H9 (cell line): ENCODE measurements at regions not wholly inside any gene's neighbourhood (a gene's known extent, or its start where the extent isn't known, plus 50 kb on each side); places are given as distances from the start of the nearest gene placed in this dataset.

Experiments
- DNase-seq: peaks from one replicate; pipeline ENCODE4 v3.0.0-alpha.2; 2017
- H2AFZ ChIP-seq: one replicate; pipeline ENCODE4 v1.6.1; 2013; ENCODE audit warnings: mild to moderate bottlenecking, low read length, control low read depth, moderate library complexity
- H2AK5ac ChIP-seq: 2 replicates; pipeline ENCODE4 v1.6.1; 2013; ENCODE audit warnings: low read length, control low read depth, mixed read lengths; ENCODE audit not compliant: insufficient read length
- H2BK120ac ChIP-seq: one replicate; pipeline ENCODE4 v1.6.1; 2013; ENCODE audit warnings: low read depth, mild to moderate bottlenecking, low read length, control low read depth, inconsistent platforms; ENCODE audit not compliant: poor library complexity, severe bottlenecking
- H2BK12ac ChIP-seq: 2 replicates; pipeline ENCODE4 v1.6.1; 2013; ENCODE audit warnings: low read length, control low read depth, mixed read lengths, low read depth; ENCODE audit not compliant: insufficient read length
- H2BK15ac ChIP-seq: 2 replicates; pipeline ENCODE4 v1.6.1; 2013; ENCODE audit warnings: low read depth, low read length, control low read depth
- H2BK20ac ChIP-seq: one replicate; pipeline ENCODE4 v1.6.1; 2013; ENCODE audit warnings: low read depth, mild to moderate bottlenecking, low read length, control low read depth, inconsistent platforms; ENCODE audit not compliant: poor library complexity, severe bottlenecking
- H2BK5ac ChIP-seq: 2 replicates; pipeline ENCODE4 v1.6.1; 2013; ENCODE audit warnings: low read length, control low read depth, mixed read lengths; ENCODE audit not compliant: insufficient read length
- H3K14ac ChIP-seq: 2 replicates; pipeline ENCODE4 v1.6.1; 2013; ENCODE audit warnings: low read length, control low read depth; ENCODE audit not compliant: insufficient read depth
- H3K18ac ChIP-seq: 2 replicates; pipeline ENCODE4 v1.6.1; 2013; ENCODE audit warnings: low read depth, mild to moderate bottlenecking, mixed read lengths, low read length, control low read depth; ENCODE audit not compliant: insufficient read length
- H3K23ac ChIP-seq: 2 replicates; pipeline ENCODE4 v1.6.1; 2013; ENCODE audit warnings: low read length, control low read depth, mixed read lengths, low read depth; ENCODE audit not compliant: insufficient read length
- H3K23me2 ChIP-seq: 2 replicates; pipeline ENCODE4 v1.6.1; 2013; ENCODE audit warnings: low read depth, mild to moderate bottlenecking, mixed read lengths, low read length, control low read depth; ENCODE audit not compliant: insufficient read length, poor library complexity, severe bottlenecking
- H3K27ac ChIP-seq: 2 replicates; pipeline ENCODE4 v1.5.1; 2013; ENCODE audit warnings: low read length, control low read depth, mixed read lengths, low read depth; ENCODE audit not compliant: insufficient read length
- H3K27me3 ChIP-seq: 2 replicates; pipeline ENCODE4 v1.6.1; 2013; ENCODE audit warnings: low read length, control low read depth, inconsistent platforms; ENCODE audit not compliant: insufficient read depth
- H3K4ac ChIP-seq: 2 replicates; pipeline ENCODE4 v1.6.1; 2013; ENCODE audit warnings: low read depth, mild to moderate bottlenecking, control low read depth, inconsistent platforms, low read length, moderate library complexity
- H3K4me1 ChIP-seq: 2 replicates; pipeline ENCODE4 v1.6.1; 2013; ENCODE audit warnings: low read length, control low read depth, inconsistent platforms; ENCODE audit not compliant: insufficient read depth
- H3K4me2 ChIP-seq: 2 replicates; pipeline ENCODE4 v1.6.1; 2013; ENCODE audit warnings: low read length, control low read depth, mixed read lengths; ENCODE audit not compliant: insufficient read length, insufficient read depth
- H3K56ac ChIP-seq: 2 replicates; pipeline ENCODE4 v1.6.1; 2013; ENCODE audit warnings: low read depth, mild to moderate bottlenecking, mixed read lengths, low read length, control low read depth; ENCODE audit not compliant: insufficient read length
- H3K79me1 ChIP-seq: 2 replicates; pipeline ENCODE4 v1.6.1; 2013; ENCODE audit warnings: low read depth, mild to moderate bottlenecking, moderate library complexity, low read length, control low read depth, inconsistent platforms; ENCODE audit not compliant: insufficient read depth, poor library complexity, severe bottlenecking
- H3K79me2 ChIP-seq: 2 replicates; pipeline ENCODE4 v1.6.1; 2013; ENCODE audit warnings: low read length, control low read depth, inconsistent platforms; ENCODE audit not compliant: insufficient read depth
- H3K9ac ChIP-seq: 2 replicates; pipeline ENCODE4 v1.6.1; 2013; ENCODE audit warnings: low read length, control low read depth, mixed read lengths; ENCODE audit not compliant: insufficient read length; ENCODE audit errors: extremely low read depth
- H3K9me3 ChIP-seq: one replicate; pipeline ENCODE4 v1.6.1; 2013; ENCODE audit warnings: low read depth, low read length, inconsistent platforms; ENCODE audit not compliant: control insufficient read depth
- H3T11ph ChIP-seq: one replicate; pipeline ENCODE4 v1.6.1; 2013; ENCODE audit warnings: mild to moderate bottlenecking, low read length, control low read depth, inconsistent platforms
- H4K20me1 ChIP-seq: one replicate; pipeline ENCODE4 v1.6.1; 2013; ENCODE audit not compliant: control insufficient read depth, insufficient read length, insufficient read depth
- H4K5ac ChIP-seq: 2 replicates; pipeline ENCODE4 v1.6.1; 2013; ENCODE audit warnings: low read depth, mild to moderate bottlenecking, mixed read lengths, low read length, control low read depth; ENCODE audit not compliant: insufficient read length
- H4K8ac ChIP-seq: replicated peaks from 2 replicates; pipeline ENCODE4 v1.6.1; 2013; ENCODE audit warnings: low read length, control low read depth, mixed read lengths, low read depth; ENCODE audit not compliant: insufficient read length
- H4K91ac ChIP-seq: 2 replicates; pipeline ENCODE4 v1.6.1; 2013; ENCODE audit warnings: low read depth, mild to moderate bottlenecking, moderate library complexity, mixed read lengths, low read length, control low read depth; ENCODE audit not compliant: insufficient read length
- H3K27ac Mint-ChIP-seq, 3 experiments: 2 replicates in 2 of 3; 3 replicates in 1 of 3; pipeline ENCODE4 v1.8.0; 2020 to 2021; ENCODE audit warnings: mixed read lengths in 3 of 3, mild to moderate bottlenecking in 1 of 3, moderate library complexity in 1 of 3
- H3K27me3 Mint-ChIP-seq: 2 replicates; pipeline ENCODE4 v1.8.0; 2021; ENCODE audit warnings: low read depth, mild to moderate bottlenecking, moderate library complexity, mixed read lengths
- H3K36me3 Mint-ChIP-seq, 3 experiments: 2 replicates in 2 of 3; 3 replicates in 1 of 3; pipeline ENCODE4 v1.8.0; 2020 to 2021; ENCODE audit warnings: low read depth in 3 of 3, mixed read lengths in 3 of 3; ENCODE audit not compliant: insufficient read depth in 1 of 3
- H3K4me1 Mint-ChIP-seq, 2 experiments: 2 replicates each; pipeline ENCODE4 v1.8.0; 2020; ENCODE audit warnings: mixed read lengths in 2 of 2
- H3K4me3 Mint-ChIP-seq, 2 experiments: 2 replicates in 1 of 2; 3 replicates in 1 of 2; pipeline ENCODE4 v1.8.0; 2020 to 2021; ENCODE audit warnings: mild to moderate bottlenecking in 2 of 2, mixed read lengths in 2 of 2, moderate library complexity in 1 of 2
- H3K9me3 Mint-ChIP-seq, 2 experiments: 2 replicates in 1 of 2; 3 replicates in 1 of 2; pipeline ENCODE4 v1.8.0; 2020; ENCODE audit warnings: mild to moderate bottlenecking in 2 of 2, mixed read lengths in 2 of 2, moderate library complexity in 1 of 2
- WGBS: extraction: QIAGEN DNeasy Blood & Tissue Kit; methylation state at CpG from one replicate; pipeline ENCODE4 v1.1.7; 2013; ENCODE audit warnings: missing lambda C conversion rate, low lambda C conversion rate, mixed read lengths; ENCODE audit not compliant: insufficient read length; ENCODE audit errors: extremely low coverage; 5-methylcytosine and 5-hydroxymethylcytosine counted together
- TF ChIP-seq, protein P1 (sequence below): fragments of 200-600 bp; sonication (generic); conservative IDR thresholded peaks from 3 replicates; pipeline ENCODE4 v1.8.0; 2021; ENCODE audit warnings: antibody characterized with exemption, mild to moderate bottlenecking

DNA sequence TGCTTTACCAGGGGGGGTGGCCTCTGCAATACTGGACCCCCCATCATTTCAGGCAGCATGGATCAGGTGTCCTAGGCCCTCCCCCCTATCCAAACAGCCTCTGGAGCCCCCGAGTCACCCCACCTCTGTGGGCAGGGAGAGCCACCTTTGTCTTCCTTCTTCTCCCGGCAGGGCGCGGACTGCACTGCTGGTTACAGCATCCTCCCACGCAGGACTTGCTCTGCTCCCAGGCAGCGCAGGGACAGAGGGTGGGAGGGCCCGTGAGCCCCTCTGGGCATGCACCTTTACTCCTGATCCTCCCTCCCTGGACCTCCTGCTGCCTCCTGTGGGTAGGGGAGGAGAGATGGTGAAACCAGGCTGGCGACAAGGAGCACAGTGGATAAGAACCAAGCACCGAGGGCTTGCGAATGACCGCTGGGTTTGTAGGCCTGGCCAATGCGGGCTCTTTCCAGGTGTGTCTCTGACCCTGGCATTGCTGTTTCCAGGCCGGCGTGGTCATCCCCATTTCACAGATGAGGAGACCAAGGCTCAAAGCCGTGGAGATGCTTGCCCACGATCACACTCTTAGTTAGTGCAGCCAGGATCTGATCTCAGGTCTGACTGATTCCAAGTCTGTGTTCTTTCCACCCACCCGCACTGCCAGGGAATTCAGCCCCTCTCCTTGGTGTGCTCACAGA is 73.6 kb upstream of the TARDBP start:
- no CpG with 5 or more reads among the region's 17 CpGs for WGBS
- H3K14ac ChIP-seq, result no peak overlapping the region
- H3T11ph ChIP-seq, result no peak overlapping the region
- H2BK20ac ChIP-seq, result no peak overlapping the region
- H4K91ac ChIP-seq, result no peak overlapping the region
- H2BK12ac ChIP-seq, result no peak overlapping the region
- H3K18ac ChIP-seq, result no peak overlapping the region
- TF ChIP-seq, protein P1, sequence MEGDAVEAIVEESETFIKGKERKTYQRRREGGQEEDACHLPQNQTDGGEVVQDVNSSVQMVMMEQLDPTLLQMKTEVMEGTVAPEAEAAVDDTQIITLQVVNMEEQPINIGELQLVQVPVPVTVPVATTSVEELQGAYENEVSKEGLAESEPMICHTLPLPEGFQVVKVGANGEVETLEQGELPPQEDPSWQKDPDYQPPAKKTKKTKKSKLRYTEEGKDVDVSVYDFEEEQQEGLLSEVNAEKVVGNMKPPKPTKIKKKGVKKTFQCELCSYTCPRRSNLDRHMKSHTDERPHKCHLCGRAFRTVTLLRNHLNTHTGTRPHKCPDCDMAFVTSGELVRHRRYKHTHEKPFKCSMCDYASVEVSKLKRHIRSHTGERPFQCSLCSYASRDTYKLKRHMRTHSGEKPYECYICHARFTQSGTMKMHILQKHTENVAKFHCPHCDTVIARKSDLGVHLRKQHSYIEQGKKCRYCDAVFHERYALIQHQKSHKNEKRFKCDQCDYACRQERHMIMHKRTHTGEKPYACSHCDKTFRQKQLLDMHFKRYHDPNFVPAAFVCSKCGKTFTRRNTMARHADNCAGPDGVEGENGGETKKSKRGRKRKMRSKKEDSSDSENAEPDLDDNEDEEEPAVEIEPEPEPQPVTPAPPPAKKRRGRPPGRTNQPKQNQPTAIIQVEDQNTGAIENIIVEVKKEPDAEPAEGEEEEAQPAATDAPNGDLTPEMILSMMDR, result no peak
- no peak overlapping the region for H3K4ac ChIP-seq
- no peak overlapping the region for H3K56ac ChIP-seq
- no peaks in the 10 kb centered on the region for H3K4me1 ChIP-seq
- H3K27ac Mint-ChIP-seq, result no peak overlapping the region
- DNase-seq, result no peak
- no peak overlapping the region for H3K4me2 ChIP-seq
- no peak overlapping the region for H3K23ac ChIP-seq
- H3K36me3 Mint-ChIP-seq, result no peaks in the 10 kb centered on the region
- H3K4me3 Mint-ChIP-seq, result no peak overlapping the region
- H3K9me3 ChIP-seq, result no peaks in the 10 kb centered on the region
- no peak overlapping the region for H2BK5ac ChIP-seq
- H3K9ac ChIP-seq, result no peak overlapping the region
- no peaks in the 10 kb centered on the region for H3K79me2 ChIP-seq
- H4K8ac ChIP-seq, result no peak overlapping the region
- H3K9me3 Mint-ChIP-seq, result no peaks in the 10 kb centered on the region; a peak in 1 of 5 replicates
- H3K4me1 Mint-ChIP-seq, result peaks cover 18 to 46% of the 10 kb centered on the region in 2 experiments
- no peaks in the 10 kb centered on the region for H3K27me3 ChIP-seq
- no peaks in the 10 kb centered on the region for H3K23me2 ChIP-seq
- H3K27me3 Mint-ChIP-seq, result peaks cover 29% of the 10 kb centered on the region
- no peaks in the 10 kb centered on the region for H3K79me1 ChIP-seq
- H2AFZ ChIP-seq, result no peak overlapping the region
- H2BK15ac ChIP-seq, result no peak overlapping the region
- no peak overlapping the region for H4K5ac ChIP-seq
- no peaks in the 10 kb centered on the region for H4K20me1 ChIP-seq
- H2BK120ac ChIP-seq, result no peak overlapping the region
- H2AK5ac ChIP-seq, result no peak overlapping the region
- H3K27ac ChIP-seq, result no peak overlapping the region
